Prostate gland (tissue), 2 donors: ENCODE measurements at regions not wholly inside any gene's neighbourhood (a gene's known extent, or its start where the extent isn't known, plus 50 kb on each side); places are given as distances from the start of the nearest gene placed in this dataset.

Experiments
- CTCF ChIP-seq, 4 experiments: fragments of 200-600 bp in 2 of 4; fragments of 450-650 bp in 2 of 4; sonication (generic) in 2 of 4; IDR thresholded peaks; 1 replicate in 3 of 4; 2 replicates in 1 of 4; pipeline ENCODE4 v1.5.1; 2016 to 2019; ENCODE audit warnings: antibody characterized with exemption in 4 of 4, mild to moderate bottlenecking in 2 of 4, moderate library complexity in 2 of 4
- POLR2A ChIP-seq: fragments of 450-650 bp; IDR thresholded peaks from one replicate; pipeline ENCODE4 v1.6.1; 2016; ENCODE audit warnings: antibody characterized with exemption, mild to moderate bottlenecking
- POLR2AphosphoS5 ChIP-seq: sonication (generic); formaldehyde crosslinking; IDR thresholded peaks from one replicate; pipeline ENCODE4 v1.6.1; 2017; ENCODE audit warnings: antibody characterized with exemption

- TF ChIP-seq CTCF (IDR thresholded peaks at IDR 0.05), result no peak
- no peak for TF ChIP-seq POLR2A
- no peak for TF ChIP-seq POLR2AphosphoS5
Observed at GRCh38 chr4:180060159-180060889, 2182.9 kb upstream of the TENM3 start.
